Heart left ventricle (tissue), 13 donors: ENCODE measurements at regions not wholly inside any gene's neighbourhood (a gene's known extent, or its start where the extent isn't known, plus 50 kb on each side); places are given as distances from the start of the nearest gene placed in this dataset.

ENCODE experiments used
- CTCF ChIP-seq, 12 donors: fragments of 200-600 bp; sonication (generic) in 4 of 12; IDR thresholded peaks; one replicate each; pipeline versions ENCODE4 v1.5.0 to v1.8.0; 2018 to 2022; ENCODE audit warnings: antibody characterized with exemption in 12 of 12, mild to moderate bottlenecking in 5 of 12
- POLR2A ChIP-seq, 2 donors: fragments of 450-650 bp; IDR thresholded peaks; one replicate each; pipeline ENCODE4 v1.6.1; 2017; ENCODE audit warnings: antibody characterized with exemption in 2 of 2, mild to moderate bottlenecking in 2 of 2, moderate library complexity in 2 of 2
- donor health status: ischemic (EF 13 %, LVEDD 7.1; RV severe dilation, severe dysfunction).
- donor health status: DM: no; HTN: yes; CAD: no.
- donor health status: DM: no; HTN: no; CAD: no.
- donor health status: ischemic (EF 25% LVEDD 6.9; RV normal size, moderate dysfunction).
- donor health status: ischemic (EF 25% LVEDD 5.7; RV mildly dilated, moderate dysfunction).
- donor health status: ischemic (EF 35%, LVEDD 5.7; RV mildly dilated, moderate dysfunction).
- donor health status: nonischemic (EF 11% LVEDD 7.7; RV severe dilation, severe dysfunction).
- donor health status: DM: yes; HTN: yes; CAD: no.
- donor health status: PGD.
- donor health status: ischemic (EF 29% LVEDD 5.4; RV normal size, mild dysfunction).
- donor health status: nonischemic (EF 23%, LVEDD 6.1; RV moderate dilation, normal function).

GRCh38 chr6:151704383-151704782, 103.1 kb upstream of the ESR1 start:
- TF ChIP-seq CTCF (IDR thresholded peaks at IDR 0.05) (no peak), POLR2A (IDR thresholded peaks at IDR 0.05) (no peak)
